Peyer's patch (tissue), 4 donors: ENCODE measurements at regions not wholly inside any gene's neighbourhood (a gene's known extent, or its start where the extent isn't known, plus 50 kb on each side); places are given as distances from the start of the nearest gene placed in this dataset.

Source experiments
- DNase-seq, 3 donors: peaks; one replicate each; pipeline ENCODE4 v3.0.0-alpha.2; 2017 to 2019
- H3K27ac ChIP-seq, 4 donors: fragments of 200-600 bp; sonication (generic); one replicate each; pipeline ENCODE4 v1.5.1; 2016 to 2019
- H3K27me3 ChIP-seq, 2 donors: fragments of 200-600 bp; sonication (generic); one replicate each; pipeline ENCODE4 v1.5.1; 2019
- H3K36me3 ChIP-seq, 3 donors: fragments of 200-600 bp; sonication (generic); one replicate each; pipeline ENCODE4 v1.5.1; 2016 to 2019
- H3K4me1 ChIP-seq, 4 donors: fragments of 200-600 bp; sonication (generic); one replicate each; pipeline ENCODE4 v1.5.1; 2016 to 2019
- H3K4me3 ChIP-seq, 4 donors: fragments of 200-600 bp; sonication (generic); 1 replicate in 3 of 4; 2 replicates in 1 of 4; pipeline ENCODE4 v1.5.1; 2016 to 2019; ENCODE audit warnings: mild to moderate bottlenecking in 1 of 4
- H3K9me3 ChIP-seq, 4 donors: fragments of 200-600 bp; sonication (generic); one replicate each; pipeline ENCODE4 v1.5.1; 2016 to 2019; ENCODE audit warnings: mild to moderate bottlenecking in 1 of 4
- CTCF ChIP-seq, 6 experiments: fragments of 450-650 bp in 4 of 6; fragments of 200-600 bp in 2 of 6; sonication (generic) in 1 of 6; IDR thresholded peaks; one replicate each; pipeline ENCODE4 v1.5.1; 2017 to 2019; ENCODE audit warnings: antibody characterized with exemption in 6 of 6, mild to moderate bottlenecking in 3 of 6, moderate library complexity in 1 of 6
- POLR2A ChIP-seq, 2 donors: fragments of 450-650 bp; IDR thresholded peaks; one replicate each; pipeline ENCODE4 v1.5.1; 2017; ENCODE audit warnings: antibody characterized with exemption in 2 of 2, mild to moderate bottlenecking in 2 of 2, moderate library complexity in 2 of 2

- H3K27me3 ChIP-seq: no peaks in the 10 kb centered on the region
- no peaks in the 10 kb centered on the region for H3K9me3 ChIP-seq
- no peak overlapping the region for H3K27ac ChIP-seq
- no peak overlapping the region for H3K4me3 ChIP-seq
- DNase-seq: no peak
- no peaks in the 10 kb centered on the region for H3K4me1 ChIP-seq
- TF ChIP-seq CTCF (IDR thresholded peaks at IDR 0.05) (no peak), POLR2A (IDR thresholded peaks at IDR 0.05) (no peak)
- H3K36me3 ChIP-seq: no peaks in the 10 kb centered on the region
Measured at GRCh38 chr11:44403587-44404273, 93.8 kb upstream of the ALX4 start.

GRCh38 chr11:44404301-44404700 is 94.4 kb upstream of the ALX4 start:
- Histone ChIP-seq H3K9me3 (no peaks in the 10 kb centered on the region), H3K27ac (no peak overlapping the region), H3K4me3 (no peak overlapping the region)

GRCh38 chr11:44404736-44405395 is 94.9 kb upstream of the ALX4 start:
- Histone ChIP-seq H3K27ac (no peak overlapping the region), H3K27me3 (no peaks in the 10 kb centered on the region), H3K4me1 (no peaks in the 10 kb centered on the region), H3K4me3 (no peak overlapping the region), H3K9me3 (no peaks in the 10 kb centered on the region), H3K36me3 (no peaks in the 10 kb centered on the region)
- TF ChIP-seq CTCF (IDR thresholded peaks at IDR 0.05) (no peak), POLR2A (IDR thresholded peaks at IDR 0.05) (no peak)
- no peak for DNase-seq

More at GRCh38 chr11:44404301-44404700, 94.4 kb upstream of the ALX4 start:
- TF ChIP-seq POLR2A (IDR thresholded peaks at IDR 0.05): no peak
- no peak for TF ChIP-seq CTCF (IDR thresholded peaks at IDR 0.05)
- Histone ChIP-seq H3K27me3 (no peaks in the 10 kb centered on the region), H3K36me3 (no peaks in the 10 kb centered on the region), H3K4me1 (no peaks in the 10 kb centered on the region)
- DNase-seq: no peak

- Histone ChIP-seq H3K36me3 (no peaks in the 10 kb centered on the region), H3K9me3 (no peaks in the 10 kb centered on the region), H3K27me3 (no peaks in the 10 kb centered on the region), H3K27ac (no peak overlapping the region), H3K4me3 (no peak overlapping the region), H3K4me1 (no peaks in the 10 kb centered on the region)
- DNase-seq: no peak
- TF ChIP-seq CTCF (IDR thresholded peaks at IDR 0.05): no peak
- TF ChIP-seq POLR2A (IDR thresholded peaks at IDR 0.05): no peak
Measured at GRCh38 chr11:44407211-44407996, 97.5 kb upstream of the ALX4 start.

- Histone ChIP-seq H3K36me3 (no peaks in the 10 kb centered on the region), H3K4me3 (no peak overlapping the region), H3K27me3 (no peaks in the 10 kb centered on the region), H3K27ac (no peak overlapping the region), H3K4me1 (no peaks in the 10 kb centered on the region), H3K9me3 (no peaks in the 10 kb centered on the region)
- no peak for DNase-seq
- TF ChIP-seq CTCF (IDR thresholded peaks at IDR 0.05): no peak
- TF ChIP-seq POLR2A (IDR thresholded peaks at IDR 0.05): no peak
Measured at GRCh38 chr11:44408141-44408540, 98.2 kb upstream of the ALX4 start.
